OCI-LY3 (cell line): ENCODE measurements at regions not wholly inside any gene's neighbourhood (a gene's known extent, or its start where the extent isn't known, plus 50 kb on each side); places are given as distances from the start of the nearest gene placed in this dataset.

ENCODE experiments used
- CTCF ChIP-seq: fragments of 200-600, 300-600 bp; sonication (generic); IDR thresholded peaks from 2 replicates; pipeline ENCODE4 v1.5.1; 2014; ENCODE audit warnings: antibody characterized with exemption, low read length, low read depth
- EZH2phosphoT487 ChIP-seq: fragments of 200-600 bp; shearing (Covaris generic); IDR thresholded peaks from 2 replicates; pipeline ENCODE4 v1.6.1; 2018; ENCODE audit warnings: antibody characterized with exemption, mixed run types, low read depth

- TF ChIP-seq CTCF (no peak), EZH2phosphoT487 (no peak)
Measured at GRCh38 chr2:228848638-228849037, 422.4 kb downstream of the PID1 start.
